Lower leg skin (tissue), 3 donors: ENCODE measurements at regions not wholly inside any gene's neighbourhood (a gene's known extent, or its start where the extent isn't known, plus 50 kb on each side); places are given as distances from the start of the nearest gene placed in this dataset.

Experiments used
- CTCF ChIP-seq, 3 donors: fragments of 450-650 bp; IDR thresholded peaks; one replicate each; pipeline ENCODE4 v1.5.1; 2016; ENCODE audit warnings: antibody characterized with exemption in 3 of 3, mild to moderate bottlenecking in 3 of 3, moderate library complexity in 2 of 3
- POLR2A ChIP-seq, 2 donors: fragments of 450-650 bp; IDR thresholded peaks; one replicate each; pipeline ENCODE4 v1.6.1; 2016 to 2017; ENCODE audit warnings: antibody characterized with exemption in 2 of 2, mild to moderate bottlenecking in 1 of 2, moderate library complexity in 1 of 2

- TF ChIP-seq CTCF (IDR thresholded peaks at IDR 0.05) (no peak), POLR2A (IDR thresholded peaks at IDR 0.05) (no peak)
Observed at GRCh38 chr11:32307471-32307870, 127.9 kb downstream of the WT1 start.
